ENCODE measurements at regions not wholly inside any gene's neighbourhood (a gene's known extent, or its start where the extent isn't known, plus 50 kb on each side); places are given as distances from the start of the nearest gene placed in this dataset.

DNA sequence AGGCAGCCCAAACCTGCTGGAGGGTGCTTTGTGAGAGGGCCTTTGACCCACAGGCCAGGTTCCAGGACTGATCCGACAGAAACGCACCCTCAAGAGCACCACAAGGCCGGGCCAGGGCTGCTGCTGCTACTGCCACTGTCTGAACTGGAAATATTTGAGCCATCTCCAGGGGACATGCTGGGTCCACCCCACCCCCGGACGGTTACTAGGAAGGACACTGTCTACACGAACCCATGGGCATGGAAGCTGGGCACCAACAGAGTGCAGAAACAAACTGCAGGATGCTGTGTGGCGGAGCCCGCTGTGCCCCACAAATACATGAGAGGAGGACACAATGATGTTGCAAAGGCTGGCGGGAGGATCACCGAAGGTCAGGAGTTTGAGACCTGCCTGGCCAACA is 283.7 kb downstream of the CTTN start:
- DNase-seq: no peak

DNA sequence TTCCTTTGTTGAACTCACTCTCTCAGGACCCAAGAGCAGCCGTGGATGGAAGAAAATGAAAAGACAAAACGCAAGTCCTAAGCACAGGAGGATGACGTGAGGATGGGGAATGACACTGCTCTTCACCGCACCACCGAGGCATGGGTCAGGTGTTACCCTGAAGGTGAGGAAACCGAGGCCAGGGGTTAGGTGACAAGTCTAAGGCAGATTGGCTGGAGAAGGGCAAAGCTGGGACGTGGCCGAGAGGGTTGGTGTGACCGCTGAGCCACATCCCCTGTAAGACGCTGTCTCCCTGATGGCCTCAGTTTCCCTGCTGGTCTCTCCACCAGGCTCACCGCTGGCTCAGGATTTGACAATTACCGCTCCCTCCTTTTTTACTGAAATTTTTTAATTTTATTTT is 284.4 kb downstream of the CTTN start:
- DNase-seq: no peak

GRCh38 chr11:70687716-70688115 is 289.4 kb downstream of the CTTN start:
- no peak for DNase-seq

DNA sequence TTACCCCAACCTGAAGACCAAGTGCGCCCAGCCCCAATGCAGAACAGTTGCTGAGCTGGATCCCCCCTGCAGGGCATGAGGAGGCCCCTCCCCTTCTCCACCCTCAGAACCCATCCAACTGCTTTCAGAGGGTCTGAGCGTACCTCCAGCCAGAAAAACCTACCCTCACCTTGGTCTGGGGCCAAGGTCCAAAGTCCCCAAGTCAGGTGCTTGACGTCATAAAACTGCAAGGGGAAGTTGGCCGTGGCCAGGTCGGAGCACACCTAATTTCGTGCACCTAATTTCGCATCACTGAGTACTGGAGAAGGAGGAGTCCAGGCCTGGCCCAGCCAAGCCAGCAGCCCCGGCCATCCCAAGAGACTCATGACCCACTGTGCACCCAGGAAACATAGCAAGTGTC is 289.8 kb downstream of the CTTN start:
- DNase-seq: no peak

GRCh38 chr11:70689764-70690163 is 291.4 kb downstream of the CTTN start:
- no peak for DNase-seq

- DNase-seq: no peak
Measured at GRCh38 chr11:70692131-70692530, 293.8 kb downstream of the CTTN start.

- DNase-seq: no peak
Measured at GRCh38 chr11:70694371-70694770, 296.0 kb downstream of the CTTN start.

DNA sequence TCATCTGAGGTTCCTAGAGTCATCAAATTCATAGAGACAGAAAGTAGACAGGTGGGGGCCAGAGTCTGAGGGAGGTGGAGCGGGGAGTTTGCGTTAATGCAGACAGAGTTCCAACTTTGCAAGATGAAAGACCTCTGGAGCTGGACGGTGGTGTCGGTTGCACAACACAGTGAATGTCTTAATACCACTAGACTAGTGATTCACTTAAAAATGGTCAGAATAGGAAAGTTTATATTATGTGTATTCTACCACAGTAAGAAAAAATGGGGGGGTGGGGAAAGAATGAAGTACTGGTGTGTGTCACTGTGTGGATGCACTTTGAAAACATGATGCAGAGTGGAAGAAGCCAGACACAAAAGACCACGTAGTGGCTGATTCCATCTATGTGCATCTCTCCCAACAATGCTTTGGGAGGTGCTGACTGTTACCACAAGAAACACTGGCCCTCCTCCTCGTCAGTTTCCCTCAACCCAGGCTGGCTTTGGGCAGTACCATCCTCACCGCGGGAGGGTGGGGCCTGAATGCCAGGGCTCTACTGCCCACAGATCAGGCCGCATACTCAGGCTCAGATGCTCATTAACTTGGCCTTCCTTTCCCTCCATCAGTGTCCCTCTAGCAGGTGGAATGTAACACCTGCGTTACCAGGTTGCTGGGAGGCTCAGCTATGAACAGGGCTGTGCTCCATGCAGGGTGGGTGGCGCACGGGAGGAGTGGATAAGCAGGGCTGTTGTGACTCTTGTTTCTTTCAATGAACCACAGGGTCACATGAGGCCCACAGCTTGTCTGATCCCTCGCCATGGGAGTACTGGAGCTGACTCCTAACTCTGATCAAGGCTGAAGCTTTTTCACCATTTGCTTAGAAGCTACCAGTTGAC is 297.0 kb downstream of the CTTN start:
- no peak for DNase-seq

- DNase-seq: no peak
Measured at GRCh38 chr11:70696076-70696475, 297.7 kb downstream of the CTTN start.

GRCh38 chr11:70696564-70696963 is 298.2 kb downstream of the CTTN start:
- DNase-seq: no peak

DNA sequence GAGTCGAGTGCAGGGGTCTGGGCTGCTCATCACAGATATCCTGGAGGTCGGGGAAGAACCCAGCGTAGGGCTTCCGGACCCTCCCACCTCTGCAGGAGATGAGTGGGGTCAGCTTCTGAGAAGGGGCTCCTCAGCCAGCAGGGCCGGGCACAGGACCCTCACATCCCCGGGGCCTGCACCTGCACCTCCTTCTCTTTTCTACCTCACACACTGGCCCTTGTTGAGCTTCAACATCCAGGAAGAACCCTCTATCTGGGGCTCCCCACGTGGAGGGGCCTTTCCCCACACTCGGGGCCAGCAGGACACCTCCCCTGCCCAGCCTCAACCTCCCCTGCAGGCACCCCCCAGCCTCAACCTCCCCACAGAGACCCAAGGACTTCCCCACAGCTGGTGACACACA is 299.4 kb downstream of the CTTN start:
- no peak for DNase-seq

DNA sequence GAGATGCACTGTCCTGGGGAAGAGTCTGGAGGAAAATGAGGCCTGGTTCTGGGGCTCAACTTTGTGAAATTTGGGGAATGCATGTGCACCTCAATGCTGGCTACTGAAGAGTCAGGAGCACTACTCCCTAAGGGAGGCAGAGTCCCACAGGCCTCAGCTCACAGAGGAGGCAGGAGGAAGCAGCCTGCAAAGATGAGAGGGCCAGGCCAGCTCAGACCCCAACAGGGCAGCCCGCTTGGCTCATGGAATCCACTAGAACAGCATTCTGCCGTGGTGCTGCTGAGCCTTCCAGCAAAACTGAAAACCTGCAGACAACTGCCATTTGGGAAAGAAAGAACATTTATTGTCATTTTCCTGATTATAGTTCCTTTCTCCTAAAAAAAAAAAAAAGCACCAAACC is 300.5 kb downstream of the CTTN start:
- no peak for DNase-seq

GRCh38 chr11:70699294-70700221 is 301.2 kb downstream of the CTTN start:
- no peak for DNase-seq

DNA sequence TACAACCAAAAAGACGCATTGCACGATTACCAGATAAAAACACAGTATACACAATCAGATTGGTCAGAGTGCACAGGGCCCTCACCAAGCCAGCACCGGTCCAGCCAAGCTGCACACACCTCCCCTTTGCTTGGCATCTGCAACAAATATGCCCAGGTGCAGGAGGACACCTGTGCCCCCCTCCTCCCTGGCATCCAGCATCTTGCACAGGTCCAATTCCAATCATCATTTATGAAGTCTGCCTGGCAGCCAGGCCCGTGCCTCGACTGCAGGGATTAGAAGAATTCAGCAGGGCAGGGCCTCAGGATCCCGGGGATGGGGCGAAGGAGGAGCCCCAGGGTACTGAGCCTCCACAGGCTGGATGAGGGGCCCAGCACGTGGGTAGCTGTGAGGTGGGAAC is 302.1 kb downstream of the CTTN start:
- DNase-seq: no peak

DNA sequence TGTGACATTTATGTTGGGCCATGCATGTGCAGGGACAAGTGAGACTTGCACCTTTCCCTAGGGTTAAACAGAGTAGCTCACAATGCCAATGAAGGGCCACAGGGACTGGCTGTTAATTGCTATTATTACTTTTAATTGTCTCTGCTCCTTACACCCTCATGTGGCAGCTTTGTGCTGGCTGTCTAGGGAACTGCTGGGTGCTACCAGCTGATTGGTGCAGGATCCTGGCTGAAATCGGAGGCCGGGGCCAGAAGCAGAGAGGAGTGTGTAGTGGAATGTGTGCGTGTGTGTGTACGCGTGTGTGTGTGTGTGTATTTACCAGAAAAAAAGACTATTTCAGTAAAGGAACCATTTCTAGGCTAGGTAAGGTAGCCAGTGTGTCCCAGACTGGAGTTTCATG is 302.5 kb downstream of the CTTN start:
- DNase-seq: no peak

DNA sequence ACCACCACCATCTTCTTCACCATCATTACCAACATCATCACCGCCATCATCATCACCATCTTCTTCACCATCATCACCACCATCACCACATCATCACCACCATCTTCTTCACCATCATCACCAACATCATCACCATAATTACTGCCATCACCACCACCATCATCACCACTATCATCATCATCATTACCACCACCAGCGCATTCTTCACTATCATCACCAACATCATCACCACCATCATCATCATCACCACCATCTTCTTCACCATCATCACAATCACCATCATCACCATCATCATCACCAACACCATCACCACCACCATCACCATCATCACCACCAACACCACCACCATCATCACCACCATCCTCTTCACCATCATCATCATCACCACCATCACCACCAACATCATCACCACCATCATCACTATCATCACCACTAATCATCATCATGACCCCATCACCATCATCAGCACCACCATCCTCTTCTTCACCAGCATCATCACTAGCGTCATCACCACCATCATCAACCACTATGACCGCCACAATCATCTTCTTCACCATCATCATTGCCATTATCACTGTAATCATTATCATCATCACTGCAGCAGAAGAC is 303.8 kb downstream of the CTTN start:
- no peak for DNase-seq

DNA sequence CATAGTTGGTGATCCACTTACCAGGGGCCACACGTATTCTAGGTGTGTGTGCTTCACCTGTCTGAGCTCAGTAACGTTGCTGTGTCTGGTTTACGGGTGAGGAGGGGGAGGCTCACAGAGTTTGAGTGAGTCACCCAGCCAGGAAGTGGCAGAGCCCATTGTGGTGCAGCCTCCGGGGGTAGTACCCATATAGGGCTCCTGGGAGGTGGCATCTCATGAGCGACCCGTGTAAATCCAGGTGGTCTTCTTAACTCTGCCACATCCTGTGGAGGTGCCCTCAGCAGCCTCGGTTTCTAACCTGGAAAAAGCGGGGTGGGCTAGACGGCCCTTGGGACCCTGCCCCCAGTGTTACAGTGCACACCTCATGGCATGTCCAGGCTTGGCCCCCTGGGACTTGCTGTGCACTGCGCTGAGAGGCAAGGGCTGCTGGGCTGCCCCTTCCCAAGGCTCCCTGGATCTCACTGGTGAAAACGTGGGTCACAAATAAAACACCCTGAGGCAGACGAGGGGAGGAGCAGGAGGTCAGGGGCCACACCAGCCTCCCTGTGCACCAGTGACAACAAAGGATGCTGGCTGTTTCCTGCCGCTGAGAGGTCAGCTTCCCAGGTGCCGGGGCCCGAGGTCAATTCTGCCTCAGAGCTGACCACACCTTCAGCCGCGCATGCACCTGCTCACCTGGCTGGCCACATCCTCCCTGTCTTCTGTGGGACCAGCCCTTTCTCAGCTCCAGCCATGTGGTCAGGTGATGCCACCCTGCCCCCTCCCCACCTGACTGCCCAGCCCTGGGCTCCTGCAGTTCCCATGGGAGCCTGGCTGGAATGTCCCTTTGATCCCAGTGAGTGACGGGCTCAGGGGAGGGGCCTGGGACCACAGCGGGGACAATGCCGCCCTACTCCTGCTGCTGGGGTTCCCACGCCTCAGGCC is 305.1 kb downstream of the CTTN start:
- no peak for DNase-seq

GRCh38 chr11:70705097-70705496 is 306.8 kb downstream of the CTTN start:
- DNase-seq: no peak

DNA sequence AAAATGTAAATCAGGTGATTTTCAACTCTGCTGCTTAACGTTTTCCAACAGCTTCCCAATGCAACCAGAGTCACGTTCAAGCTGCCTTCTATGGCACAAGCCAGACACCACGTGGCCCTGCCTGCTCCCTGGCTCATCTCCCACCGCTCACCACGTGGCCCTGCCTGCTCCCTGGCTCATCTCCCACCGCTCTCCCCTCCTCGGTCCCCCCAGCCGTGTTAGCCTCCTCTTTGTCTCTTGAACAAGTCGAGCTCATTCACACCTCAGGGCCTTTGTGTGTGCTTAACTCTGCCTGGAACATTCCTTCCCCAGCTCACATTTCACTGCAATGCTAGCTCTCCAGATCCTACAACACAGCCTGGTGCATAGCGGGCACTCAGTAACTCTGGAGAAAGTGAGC is 307.6 kb downstream of the CTTN start:
- no peak for DNase-seq

- no peak for DNase-seq
Measured at GRCh38 chr11:70707821-70708220, 309.5 kb downstream of the CTTN start.

DNA sequence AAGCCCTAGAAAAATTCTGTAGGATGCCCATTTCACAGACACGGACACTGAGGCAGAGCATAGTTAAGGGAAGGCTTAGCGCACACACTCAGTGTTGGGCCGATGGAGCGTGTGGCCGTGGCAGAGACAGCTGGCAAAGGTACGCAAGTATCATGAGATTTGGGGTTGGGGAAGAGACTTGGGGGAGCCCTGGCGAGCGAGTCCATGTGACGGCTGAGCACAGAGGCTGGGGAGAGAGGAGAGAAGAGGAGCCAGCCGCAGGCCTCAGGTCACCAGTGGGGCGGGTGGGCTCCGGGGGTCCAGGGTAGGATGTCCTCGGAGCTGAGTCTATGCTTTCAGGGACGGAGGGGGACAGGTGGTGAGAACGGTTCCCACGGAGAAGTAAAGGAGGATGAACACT is 311.3 kb downstream of the CTTN start:
- no peak for DNase-seq

- DNase-seq: no peak
Measured at GRCh38 chr11:70710192-70710591, 311.9 kb downstream of the CTTN start.

Data from effector CD8-positive, alpha-beta T cell (primary cell).